Neuronal stem cell (in vitro differentiated cells): ENCODE measurements at regions not wholly inside any gene's neighbourhood (a gene's known extent, or its start where the extent isn't known, plus 50 kb on each side); places are given as distances from the start of the nearest gene placed in this dataset.

ENCODE experiments used
- DNase-seq: peaks from one replicate; pipeline ENCODE4 v3.0.0-alpha.2; 2013; ENCODE audit warnings: low spot score
- H2AFZ ChIP-seq: one replicate; pipeline ENCODE4 v1.6.1; 2013; ENCODE audit warnings: mild to moderate bottlenecking, low read length, inconsistent platforms
- H2AK5ac ChIP-seq: 2 replicates; pipeline ENCODE4 v1.6.1; 2013; ENCODE audit warnings: low read depth, mild to moderate bottlenecking, inconsistent platforms, low read length, moderate library complexity, mixed read lengths
- H2BK120ac ChIP-seq: 2 replicates; pipeline ENCODE4 v1.6.1; 2013; ENCODE audit warnings: low read depth, mild to moderate bottlenecking, inconsistent platforms, low read length, moderate library complexity, mixed read lengths
- H2BK12ac ChIP-seq: one replicate; pipeline ENCODE4 v1.6.1; 2013; ENCODE audit warnings: low read length, inconsistent platforms
- H2BK15ac ChIP-seq: 2 replicates; pipeline ENCODE4 v1.6.1; 2013; ENCODE audit warnings: mild to moderate bottlenecking, low read length, inconsistent platforms, mixed read lengths
- H2BK5ac ChIP-seq: one replicate; pipeline ENCODE4 v1.6.1; 2013; ENCODE audit warnings: inconsistent platforms, mild to moderate bottlenecking, low read length, moderate library complexity
- H3K14ac ChIP-seq: one replicate; pipeline ENCODE4 v1.6.1; 2013; ENCODE audit warnings: low read length, inconsistent platforms
- H3K18ac ChIP-seq: 2 replicates; pipeline ENCODE4 v1.6.1; 2013; ENCODE audit warnings: low read length, inconsistent platforms
- H3K23ac ChIP-seq: 2 replicates; pipeline ENCODE4 v1.6.1; 2013; ENCODE audit warnings: low read depth, mild to moderate bottlenecking, mixed read lengths, low read length, inconsistent platforms; ENCODE audit not compliant: poor library complexity
- H3K27ac ChIP-seq: replicated peaks from 3 replicates; pipeline ENCODE4 v1.5.1; 2013; ENCODE audit warnings: low read length, inconsistent platforms
- H3K27me3 ChIP-seq, 3 experiments: 2 replicates each; pipeline ENCODE4 v1.6.1; 2013; ENCODE audit warnings: low read length in 3 of 3, mild to moderate bottlenecking in 2 of 3, inconsistent platforms in 1 of 3, low read depth in 1 of 3, mixed read lengths in 1 of 3, moderate library complexity in 1 of 3; ENCODE audit not compliant: control insufficient read depth in 3 of 3, insufficient read depth in 3 of 3
- H3K36me3 ChIP-seq, 2 donors: replicated peaks in 1 of 2; 2 replicates each; pipeline ENCODE4 v1.6.1; 2013; ENCODE audit warnings: low read length in 2 of 2; ENCODE audit not compliant: control insufficient read depth in 2 of 2, insufficient read depth in 2 of 2
- H3K4ac ChIP-seq: 2 replicates; pipeline ENCODE4 v1.6.1; 2013; ENCODE audit warnings: inconsistent platforms, mild to moderate bottlenecking, low read length, moderate library complexity
- H3K4me1 ChIP-seq, 2 donors: 1 replicate in 1 of 2; 2 replicates in 1 of 2; pipeline ENCODE4 v1.6.1; 2013; ENCODE audit warnings: low read length in 2 of 2, low read depth in 1 of 2; ENCODE audit not compliant: control insufficient read depth in 2 of 2, insufficient read depth in 1 of 2
- H3K4me2 ChIP-seq: one replicate; pipeline ENCODE4 v1.6.1; 2013; ENCODE audit warnings: mild to moderate bottlenecking, low read length, inconsistent platforms; ENCODE audit not compliant: insufficient read depth, poor library complexity, severe bottlenecking
- H3K4me3 ChIP-seq, 2 donors: 2 replicates each; pipeline ENCODE4 v1.5.1; 2013; ENCODE audit warnings: low read length in 2 of 2, mild to moderate bottlenecking in 2 of 2, inconsistent platforms in 1 of 2, moderate library complexity in 1 of 2
- H3K79me1 ChIP-seq: one replicate; pipeline ENCODE4 v1.6.1; 2013; ENCODE audit warnings: low read depth, mild to moderate bottlenecking, inconsistent platforms, low read length, moderate library complexity
- H3K9ac ChIP-seq: one replicate; pipeline ENCODE4 v1.6.1; 2013; ENCODE audit warnings: mild to moderate bottlenecking, low read depth, low read length, inconsistent platforms; ENCODE audit not compliant: poor library complexity
- H3K9me3 ChIP-seq, 2 donors: replicated peaks in 1 of 2; 2 replicates each; pipeline versions ENCODE3 to v1.6.1; 2013; ENCODE audit warnings: low read length in 2 of 2, mild to moderate bottlenecking in 2 of 2, inconsistent platforms in 1 of 2, low read depth in 1 of 2, mixed read lengths in 1 of 2, moderate library complexity in 1 of 2; ENCODE audit not compliant: control insufficient read depth in 2 of 2, insufficient read depth in 1 of 2
- H4K8ac ChIP-seq: one replicate; pipeline ENCODE4 v1.6.1; 2013; ENCODE audit warnings: low read depth, mild to moderate bottlenecking, inconsistent platforms, low read length, moderate library complexity
- H4K91ac ChIP-seq: one replicate; pipeline ENCODE4 v1.6.1; 2013; ENCODE audit warnings: low read length, low read depth, mild to moderate bottlenecking, inconsistent platforms; ENCODE audit not compliant: poor library complexity
- WGBS, 2 donors: extraction: QIAGEN DNeasy Blood & Tissue Kit; methylation state at CpG; one replicate each; pipeline ENCODE4 v1.1.7; 2013; ENCODE audit warnings: missing lambda C conversion rate in 2 of 2, mixed read lengths in 1 of 2; ENCODE audit not compliant: insufficient read length in 2 of 2, insufficient replicate concordance in 1 of 2; ENCODE audit errors: extremely low coverage in 2 of 2; 5-methylcytosine and 5-hydroxymethylcytosine counted together

DNA sequence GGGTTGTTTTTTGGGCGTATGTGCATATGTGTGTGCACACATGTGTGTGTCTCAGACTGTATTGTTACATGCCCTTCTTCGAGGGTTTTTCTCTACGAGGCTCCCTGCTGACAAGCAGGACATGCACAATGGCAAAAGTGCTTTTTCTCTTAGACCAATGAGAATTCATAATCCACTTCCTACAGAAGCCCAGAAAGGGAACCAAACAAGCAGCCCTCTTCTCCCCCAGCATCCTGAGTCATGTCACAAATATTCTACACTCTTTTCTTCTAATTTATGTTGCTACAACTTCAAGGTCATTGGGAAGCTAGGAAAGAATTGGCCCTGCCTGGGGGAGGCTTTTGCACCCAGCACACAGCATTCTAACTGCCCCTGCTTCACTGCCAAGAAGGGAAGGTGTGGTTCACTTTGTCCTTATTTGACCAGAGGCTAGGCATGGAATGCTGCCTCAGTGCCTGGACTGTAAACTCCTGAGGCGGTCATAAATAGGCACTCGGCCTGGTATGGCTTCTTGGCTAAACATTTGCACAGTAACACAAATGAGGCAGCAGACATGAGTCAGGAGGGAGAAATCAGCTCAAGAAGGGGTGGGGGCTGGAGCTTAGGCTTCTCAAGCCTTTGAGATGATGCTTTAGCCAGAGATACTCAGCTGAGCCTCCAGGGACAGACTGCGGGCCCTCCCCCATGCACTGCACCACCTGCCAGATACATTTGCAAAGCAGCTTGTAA lies 92.7 kb upstream of the KLF7 start:
- peak overlapping the region in 1 of 2 donors; percentile 11 for H3K4me3 ChIP-seq
- H2BK15ac ChIP-seq, result no peak overlapping the region
- no peak overlapping the region for H2AK5ac ChIP-seq
- H4K91ac ChIP-seq, result no peak overlapping the region
- no peak overlapping the region for H2BK12ac ChIP-seq
- H3K4me1 ChIP-seq, result peaks cover 30 to 50% of the 10 kb centered on the region in 2 donors
- no peak overlapping the region for H3K14ac ChIP-seq
- no peaks in the 10 kb centered on the region for H3K27me3 ChIP-seq
- no peak overlapping the region for H3K4ac ChIP-seq
- WGBS, 2 donors, result no CpG with 5 or more reads among the region's 6 CpGs
- no peak overlapping the region for H2BK120ac ChIP-seq
- peak overlapping the region; percentile 8 for H3K18ac ChIP-seq
- H3K79me1 ChIP-seq, result no peaks in the 10 kb centered on the region
- H2BK5ac ChIP-seq, result no peak overlapping the region
- no peaks in the 10 kb centered on the region for H3K9me3 ChIP-seq
- no peak for DNase-seq
- no peak overlapping the region for H4K8ac ChIP-seq
- H3K27ac ChIP-seq, result peak overlapping the region; percentile 30
- no peaks in the 10 kb centered on the region for H3K36me3 ChIP-seq
- H3K4me2 ChIP-seq, result no peak overlapping the region
- H3K23ac ChIP-seq, result no peak overlapping the region
- no peak overlapping the region for H3K9ac ChIP-seq
- H2AFZ ChIP-seq, result peak overlapping the region; percentile 70

DNA sequence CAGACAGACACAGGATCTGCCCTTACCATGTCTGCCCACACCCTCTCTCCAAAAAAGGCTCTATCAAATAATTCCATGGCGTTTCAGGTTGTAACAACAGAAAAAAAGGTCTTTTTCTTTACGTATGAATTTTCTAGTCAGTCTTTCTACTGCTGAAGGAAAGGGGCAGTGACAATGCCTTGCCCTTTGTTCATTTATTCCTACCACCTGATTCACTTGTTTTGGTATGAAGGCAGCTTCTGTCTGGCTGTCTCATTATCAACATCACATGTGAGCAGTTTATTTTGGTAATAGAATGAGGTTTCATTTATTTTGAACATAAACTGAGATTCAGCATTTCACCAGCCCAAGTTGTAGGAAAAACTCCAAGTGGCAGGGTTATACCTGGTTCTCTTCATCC lies 94.3 kb upstream of the KLF7 start:
- no peak overlapping the region for H3K4me2 ChIP-seq
- H3K4ac ChIP-seq, result no peak overlapping the region
- H4K8ac ChIP-seq, result no peak overlapping the region
- H3K4me3 ChIP-seq, result no peak overlapping the region
- H3K27ac ChIP-seq, result no peak overlapping the region
- WGBS, 2 donors, result no CpG with 5 or more reads among the region's 2 CpGs
- no peaks in the 10 kb centered on the region for H3K79me1 ChIP-seq
- H4K91ac ChIP-seq, result no peak overlapping the region
- H2BK12ac ChIP-seq, result no peak overlapping the region
- H3K18ac ChIP-seq, result no peak overlapping the region
- no peak overlapping the region for H3K14ac ChIP-seq
- H2AK5ac ChIP-seq, result no peak overlapping the region
- no peak overlapping the region for H2BK15ac ChIP-seq
- no peak overlapping the region for H2BK5ac ChIP-seq
- no peak overlapping the region for H2AFZ ChIP-seq
- H3K9me3 ChIP-seq, result no peaks in the 10 kb centered on the region
- H3K23ac ChIP-seq, result no peak overlapping the region
- no peak overlapping the region for H3K9ac ChIP-seq
- H3K4me1 ChIP-seq, result peaks cover 26 to 42% of the 10 kb centered on the region in 2 donors
- no peak for DNase-seq
- no peaks in the 10 kb centered on the region for H3K27me3 ChIP-seq
- H2BK120ac ChIP-seq, result no peak overlapping the region
- H3K36me3 ChIP-seq, result no peaks in the 10 kb centered on the region

DNA sequence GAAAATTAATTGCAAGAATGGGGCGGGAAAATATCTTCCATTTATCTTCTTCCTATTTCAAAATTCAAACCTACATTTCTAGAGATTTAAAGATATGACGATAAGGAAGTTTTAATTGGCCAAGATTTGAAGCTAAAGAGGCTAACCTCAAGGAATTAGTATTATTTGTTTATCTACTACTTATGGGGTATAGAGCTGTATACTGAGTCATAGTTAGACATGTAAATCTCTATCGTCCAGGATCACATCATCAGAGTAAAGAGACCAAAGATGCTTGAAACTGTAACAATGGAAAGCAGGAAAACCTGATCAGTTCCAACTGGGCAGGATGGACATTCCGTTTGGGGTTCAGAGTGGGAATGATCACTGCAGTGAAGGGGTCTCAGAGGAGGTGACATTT lies 95.2 kb upstream of the KLF7 start:
- Histone ChIP-seq H4K8ac (no peak overlapping the region), H2AFZ (no peak overlapping the region), H2BK15ac (no peak overlapping the region), H3K18ac (no peak overlapping the region), H3K36me3 (no peaks in the 10 kb centered on the region), H3K27me3 (no peaks in the 10 kb centered on the region), H3K4me2 (no peak overlapping the region), H3K27ac (no peak overlapping the region), H2BK5ac (no peak overlapping the region), H3K4me3 (no peak overlapping the region), H2BK12ac (no peak overlapping the region), H2BK120ac (no peak overlapping the region), H3K4me1 (peaks cover 19 to 34% of the 10 kb centered on the region in 2 donors), H3K23ac (no peak overlapping the region), H3K4ac (no peak overlapping the region), H2AK5ac (no peak overlapping the region), H3K9me3 (no peaks in the 10 kb centered on the region), H3K9ac (no peak overlapping the region), H3K79me1 (no peaks in the 10 kb centered on the region), H3K14ac (no peak overlapping the region), H4K91ac (no peak overlapping the region)
- no peak for DNase-seq
- no CpG with 5 or more reads among the region's 4 CpGs for WGBS, 2 donors

GRCh38 chr2:207264310-207264709 lies 98.6 kb upstream of the KLF7 start:
- H3K14ac ChIP-seq, result no peak overlapping the region
- H2BK120ac ChIP-seq, result no peak overlapping the region
- H2BK5ac ChIP-seq, result no peak overlapping the region
- no peak overlapping the region for H3K23ac ChIP-seq
- WGBS, 2 donors, result no CpG with 5 or more reads among the region's 2 CpGs
- no peaks in the 10 kb centered on the region for H3K36me3 ChIP-seq
- H3K79me1 ChIP-seq, result no peaks in the 10 kb centered on the region
- H4K91ac ChIP-seq, result no peak overlapping the region
- no peak overlapping the region for H3K9ac ChIP-seq
- H3K27me3 ChIP-seq, result no peaks in the 10 kb centered on the region
- no peak for DNase-seq
- H3K18ac ChIP-seq, result no peak overlapping the region
- no peak overlapping the region for H3K4me2 ChIP-seq
- no peak overlapping the region for H2BK15ac ChIP-seq
- no peak overlapping the region for H2AK5ac ChIP-seq
- no peak overlapping the region for H2BK12ac ChIP-seq
- no peak overlapping the region for H3K27ac ChIP-seq
- no peak overlapping the region for H2AFZ ChIP-seq
- H3K4ac ChIP-seq, result no peak overlapping the region
- H3K9me3 ChIP-seq, result no peaks in the 10 kb centered on the region
- H4K8ac ChIP-seq, result no peak overlapping the region
- peaks cover 0 to 2% of the 10 kb centered on the region in 2 donors for H3K4me1 ChIP-seq
- H3K4me3 ChIP-seq, result no peak overlapping the region
